HG03432 (cell line): ENCODE measurements at regions not wholly inside any gene's neighbourhood (a gene's known extent, or its start where the extent isn't known, plus 50 kb on each side); places are given as distances from the start of the nearest gene placed in this dataset.
"Not testable (repeated sequence)": the region's sequence is repeated elsewhere in the genome, so short reads cannot be mapped to it uniquely, and the experiment has no call there.

Experiments
- ATAC-seq: cut with Tn5 transposase; IDR thresholded peaks from one replicate; pipeline ENCODE4 v1.9.1; 2021; ENCODE audit warnings: mild to moderate bottlenecking, moderate library complexity; ENCODE audit not compliant: unreplicated experiment

- not testable (repeated sequence) for ATAC-seq
Observed at GRCh38 chrY:25973746-25974145, 351.8 kb downstream of the CDY1 start.

GRCh38 chrY:25987720-25988119, 365.8 kb downstream of the CDY1 start:
- not testable (repeated sequence) for ATAC-seq

GRCh38 chrY:25999848-26000247, 377.9 kb downstream of the CDY1 start:
- ATAC-seq = not testable (repeated sequence)

DNA sequence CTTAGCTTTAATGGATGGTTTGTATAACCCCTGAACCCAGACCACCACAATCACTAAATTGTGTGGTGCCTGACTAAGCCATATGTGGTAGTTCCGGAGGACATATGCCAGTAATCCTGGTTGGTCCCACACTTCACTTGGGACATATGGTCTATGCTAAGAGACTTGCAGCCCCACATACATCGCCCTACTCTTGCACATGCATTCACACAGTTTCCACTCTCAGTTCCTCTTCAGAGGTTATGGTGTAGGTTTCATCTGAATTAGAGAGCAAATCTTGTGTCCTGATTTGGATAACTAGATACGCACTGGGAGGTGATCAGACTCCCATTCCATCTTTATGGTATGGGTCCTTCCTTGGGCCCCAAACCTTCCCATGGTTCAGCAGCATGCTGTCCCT, 425.4 kb downstream of the CDY1 start:
- ATAC-seq = not testable (repeated sequence)

DNA sequence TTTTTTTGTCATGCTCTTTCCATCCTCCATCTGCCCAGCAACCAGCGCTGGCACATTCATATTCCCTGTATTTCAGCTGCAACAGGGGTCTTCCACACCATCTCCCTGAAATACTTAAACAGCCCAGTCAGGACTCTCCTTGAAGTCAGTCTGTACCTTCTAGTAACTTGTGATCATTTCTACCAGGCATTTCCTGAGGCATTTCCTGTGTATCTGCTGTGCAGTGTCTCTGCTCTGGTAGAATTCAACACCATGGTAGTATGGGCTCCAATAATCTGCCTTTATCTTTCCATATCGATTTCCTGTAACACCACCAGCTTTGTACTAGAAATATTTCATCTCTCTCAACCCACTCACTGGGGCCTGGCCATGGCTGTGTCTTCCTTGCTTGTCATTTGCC, 436.0 kb downstream of the CDY1 start:
- not testable (repeated sequence) for ATAC-seq

- not testable (repeated sequence) for ATAC-seq
Observed at GRCh38 chrY:26059229-26059628, 437.3 kb downstream of the CDY1 start.

DNA sequence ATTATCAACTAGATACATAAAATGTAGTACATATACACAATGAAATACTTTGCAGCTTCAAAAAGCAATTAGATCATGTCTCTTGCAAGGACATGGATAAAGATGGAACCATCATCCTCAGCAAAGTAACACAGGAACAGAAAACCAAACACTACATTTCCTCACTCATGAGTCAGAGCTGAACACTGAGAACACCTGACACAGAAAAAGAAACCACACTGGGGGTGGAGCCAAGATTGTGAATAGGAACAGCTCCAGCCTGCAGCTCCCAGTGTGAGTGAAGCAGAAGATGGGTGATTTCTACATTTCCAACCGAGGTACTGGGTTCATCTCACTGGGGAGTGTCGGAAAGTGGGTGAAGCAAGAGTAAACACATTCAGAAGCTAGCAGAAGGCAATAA, 451.2 kb downstream of the CDY1 start:
- ATAC-seq = peak; percentile 82

- not testable (repeated sequence) for ATAC-seq
Observed at GRCh38 chrY:26079433-26079832, 457.5 kb downstream of the CDY1 start.

- not testable (repeated sequence) for ATAC-seq
Observed at GRCh38 chrY:26081266-26081665, 459.3 kb downstream of the CDY1 start.

DNA sequence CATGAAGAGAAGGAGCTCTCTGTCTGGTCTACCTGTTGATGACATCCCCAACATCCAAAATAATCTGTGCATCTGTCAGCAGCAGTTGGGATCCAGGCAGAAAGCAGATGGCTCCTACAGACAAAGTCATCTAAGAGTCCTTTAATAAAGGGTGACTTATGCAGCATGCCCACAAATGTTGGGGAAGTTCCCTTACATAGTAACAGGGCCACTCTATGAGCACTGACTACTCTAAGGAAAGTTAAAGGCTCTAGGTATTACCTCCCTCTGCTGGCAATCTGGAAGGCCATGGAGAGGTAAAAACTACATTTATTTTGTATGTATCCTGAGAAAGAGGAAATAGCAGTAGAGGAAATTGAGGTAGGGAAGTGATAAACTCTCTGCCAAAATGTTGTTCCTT, 465.2 kb downstream of the CDY1 start:
- ATAC-seq = not testable (repeated sequence)
